ENCODE measurements at regions not wholly inside any gene's neighbourhood (a gene's known extent, or its start where the extent isn't known, plus 50 kb on each side); places are given as distances from the start of the nearest gene placed in this dataset.

DNA sequence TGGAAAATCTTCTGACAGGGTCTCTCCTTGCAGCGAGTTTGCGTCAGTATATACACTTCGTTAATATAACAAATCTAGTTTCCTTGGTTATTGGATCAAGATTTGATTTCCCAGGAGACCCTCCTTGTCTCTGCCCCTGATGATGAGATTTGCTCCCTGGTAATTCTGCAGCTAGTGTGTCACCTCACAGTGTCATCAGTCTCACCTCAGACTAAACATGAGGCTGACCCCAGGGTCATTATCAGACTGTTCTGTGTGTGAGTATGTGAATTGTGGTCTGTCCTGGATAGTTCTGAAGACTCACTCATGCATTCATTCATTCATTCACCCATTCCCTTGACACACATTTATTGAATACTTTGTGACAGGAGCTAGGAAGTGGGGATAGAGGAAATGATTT lies 138.4 kb upstream of the CTTNBP2 start:
- TF ChIP-seq, protein P1, sequence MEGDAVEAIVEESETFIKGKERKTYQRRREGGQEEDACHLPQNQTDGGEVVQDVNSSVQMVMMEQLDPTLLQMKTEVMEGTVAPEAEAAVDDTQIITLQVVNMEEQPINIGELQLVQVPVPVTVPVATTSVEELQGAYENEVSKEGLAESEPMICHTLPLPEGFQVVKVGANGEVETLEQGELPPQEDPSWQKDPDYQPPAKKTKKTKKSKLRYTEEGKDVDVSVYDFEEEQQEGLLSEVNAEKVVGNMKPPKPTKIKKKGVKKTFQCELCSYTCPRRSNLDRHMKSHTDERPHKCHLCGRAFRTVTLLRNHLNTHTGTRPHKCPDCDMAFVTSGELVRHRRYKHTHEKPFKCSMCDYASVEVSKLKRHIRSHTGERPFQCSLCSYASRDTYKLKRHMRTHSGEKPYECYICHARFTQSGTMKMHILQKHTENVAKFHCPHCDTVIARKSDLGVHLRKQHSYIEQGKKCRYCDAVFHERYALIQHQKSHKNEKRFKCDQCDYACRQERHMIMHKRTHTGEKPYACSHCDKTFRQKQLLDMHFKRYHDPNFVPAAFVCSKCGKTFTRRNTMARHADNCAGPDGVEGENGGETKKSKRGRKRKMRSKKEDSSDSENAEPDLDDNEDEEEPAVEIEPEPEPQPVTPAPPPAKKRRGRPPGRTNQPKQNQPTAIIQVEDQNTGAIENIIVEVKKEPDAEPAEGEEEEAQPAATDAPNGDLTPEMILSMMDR (IDR thresholded peaks at IDR 0.05; ENCODE audit: poor library complexity, severe bottlenecking): no peak
- TF ChIP-seq REST (IDR thresholded peaks at IDR 0.05; ENCODE audit: borderline replicate concordance): no peak
- TF ChIP-seq POLR2AphosphoS5 (IDR thresholded peaks at IDR 0.05): no peak
- no peak for TF ChIP-seq EP300 (conservative IDR thresholded peaks at IDR 0.05; ENCODE audit: poor library complexity, severe bottlenecking)
- TF ChIP-seq EZH2 (IDR thresholded peaks at IDR 0.05; ENCODE audit: borderline replicate concordance, insufficient read depth, low read length, poor library complexity, severe bottlenecking): no peak
- no peak for TF ChIP-seq MXI1 (conservative IDR thresholded peaks at IDR 0.05; ENCODE audit: poor library complexity, severe bottlenecking)
- no peak for TF ChIP-seq TAF1 (IDR thresholded peaks at IDR 0.05; ENCODE audit: low read depth)
- TF ChIP-seq RAD21 (conservative IDR thresholded peaks at IDR 0.05): no peak
- no peak for TF ChIP-seq SMC3 (conservative IDR thresholded peaks at IDR 0.05; ENCODE audit: poor library complexity)

Data from neural cell (in vitro differentiated cells).